SIG-M5 treated with dmso at 0.1 percent for 504 hours (cell line): ENCODE measurements at regions not wholly inside any gene's neighbourhood (a gene's known extent, or its start where the extent isn't known, plus 50 kb on each side); places are given as distances from the start of the nearest gene placed in this dataset.

Source experiments
- DNase-seq: peaks from one replicate; lab custom pipeline; 2025; ENCODE audit not compliant: unreplicated experiment; lab: John Stamatoyannopoulos, UW

GRCh38 chr3:70805061-70805889, 492.8 kb upstream of the MDFIC2 start:
- DNase-seq: no peak

GRCh38 chr3:70803891-70804290, 491.5 kb upstream of the MDFIC2 start:
- no peak for DNase-seq

- DNase-seq: no peak
Measured at GRCh38 chr3:70803319-70803718, 490.9 kb upstream of the MDFIC2 start.

- DNase-seq: no peak
Measured at GRCh38 chr3:70800951-70801350, 488.5 kb upstream of the MDFIC2 start.

GRCh38 chr3:70789878-70790277, 477.4 kb upstream of the MDFIC2 start:
- DNase-seq: no peak

- no peak for DNase-seq
Measured at GRCh38 chr3:70780790-70781189, 468.4 kb upstream of the MDFIC2 start.

GRCh38 chr3:70779296-70779695, 466.9 kb upstream of the MDFIC2 start:
- no peak for DNase-seq

- DNase-seq: no peak
Measured at GRCh38 chr3:70776081-70776480, 463.6 kb upstream of the MDFIC2 start.

- no peak for DNase-seq
Measured at GRCh38 chr3:70775257-70775656, 462.8 kb upstream of the MDFIC2 start.

- DNase-seq: no peak
Measured at GRCh38 chr3:70774641-70775040, 462.2 kb upstream of the MDFIC2 start.

- DNase-seq: no peak
Measured at GRCh38 chr3:70771426-70772147, 459.1 kb upstream of the MDFIC2 start.

- no peak for DNase-seq
Measured at GRCh38 chr3:70770650-70771049, 458.2 kb upstream of the MDFIC2 start.

GRCh38 chr3:70766301-70766700, 453.9 kb upstream of the MDFIC2 start:
- DNase-seq: no peak

- DNase-seq: no peak
Measured at GRCh38 chr3:70763894-70764293, 451.5 kb upstream of the MDFIC2 start.

- DNase-seq: no peak
Measured at GRCh38 chr3:70757658-70758057, 445.2 kb upstream of the MDFIC2 start.

- DNase-seq: no peak
Measured at GRCh38 chr3:70755526-70755925, 443.1 kb upstream of the MDFIC2 start.

- DNase-seq: no peak
Measured at GRCh38 chr3:70754314-70754713, 441.9 kb upstream of the MDFIC2 start.

- no peak for DNase-seq
Measured at GRCh38 chr3:70753572-70753971, 441.1 kb upstream of the MDFIC2 start.

- DNase-seq: no peak
Measured at GRCh38 chr3:70752051-70752450, 439.6 kb upstream of the MDFIC2 start.

GRCh38 chr3:70749122-70749521, 436.7 kb upstream of the MDFIC2 start:
- no peak for DNase-seq

- DNase-seq: no peak
Measured at GRCh38 chr3:70748593-70748992, 436.2 kb upstream of the MDFIC2 start.

- DNase-seq: no peak
Measured at GRCh38 chr3:70747847-70748246, 435.4 kb upstream of the MDFIC2 start.
